Central memory CD8-positive, alpha-beta T cell (primary cell): ENCODE measurements at regions not wholly inside any gene's neighbourhood (a gene's known extent, or its start where the extent isn't known, plus 50 kb on each side); places are given as distances from the start of the nearest gene placed in this dataset.
"Not testable (repeated sequence)": the region's sequence is repeated elsewhere in the genome, so short reads cannot be mapped to it uniquely, and the experiment has no call there.

Source experiments
- ATAC-seq: fragments of 150-1000 bp; cut with Tn5 transposase; replicated peaks from 2 replicates; pipeline ENCODE4 v1.10.0; 2022; ENCODE audit warnings: mild to moderate bottlenecking, moderate FRiP score, moderate number of reproducible peaks; ENCODE audit not compliant: poor library complexity, severe bottlenecking; ENCODE audit errors: extremely low read depth
- DNase-seq, 2 donors: peaks; one replicate each; pipeline ENCODE4 v3.0.0; 2021; ENCODE audit warnings: low spot score in 2 of 2
- H3K27ac Mint-ChIP-seq: one replicate; pipeline ENCODE4 v1.8.0; 2022; ENCODE audit warnings: low read depth, mild to moderate bottlenecking, moderate library complexity, mixed read lengths
- H3K27me3 Mint-ChIP-seq: one replicate; pipeline ENCODE4 v1.8.0; 2022; ENCODE audit warnings: mixed read lengths
- H3K36me3 Mint-ChIP-seq: one replicate; pipeline ENCODE4 v1.8.0; 2022; ENCODE audit warnings: mild to moderate bottlenecking, moderate library complexity, mixed read lengths; ENCODE audit not compliant: insufficient read depth
- H3K4me1 Mint-ChIP-seq: one replicate; pipeline ENCODE4 v1.8.0; 2022; ENCODE audit warnings: mixed read lengths
- H3K4me3 Mint-ChIP-seq: one replicate; pipeline ENCODE4 v1.8.0; 2022; ENCODE audit warnings: mild to moderate bottlenecking, moderate library complexity, mixed read lengths
- H3K9me3 Mint-ChIP-seq: one replicate; pipeline ENCODE4 v1.8.0; 2022; ENCODE audit warnings: mixed read lengths

DNA sequence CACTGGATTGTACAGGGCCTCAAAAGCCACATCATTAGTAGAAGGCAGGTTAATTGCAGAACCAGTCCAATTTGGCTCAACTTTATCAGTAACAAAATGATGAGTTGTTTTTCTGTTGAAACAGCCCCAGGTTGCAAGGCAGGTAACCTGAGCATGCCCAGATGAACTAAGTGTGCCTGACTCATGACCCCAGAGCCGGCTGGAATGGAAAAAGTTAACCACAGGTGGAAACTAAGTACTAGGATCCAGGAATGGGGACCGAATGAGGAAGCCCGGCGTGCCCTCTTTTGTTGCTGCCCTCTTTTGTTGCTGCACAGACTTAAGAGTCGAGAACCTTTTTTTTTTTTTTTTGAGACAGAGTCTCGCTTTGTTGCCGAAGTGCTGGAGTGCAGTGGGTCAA is 79.5 kb upstream of the YWHAQ start:
- Mint-ChIP-seq H3K9me3 (no peaks in the 10 kb centered on the region), H3K27me3 (no peaks in the 10 kb centered on the region), H3K36me3 (peaks cover 5% of the 10 kb centered on the region), H3K4me1 (peaks cover 49% of the 10 kb centered on the region), H3K4me3 (no peak overlapping the region), H3K27ac (no peak overlapping the region)
- ATAC-seq (no peak), DNase-seq (no peak)

DNA sequence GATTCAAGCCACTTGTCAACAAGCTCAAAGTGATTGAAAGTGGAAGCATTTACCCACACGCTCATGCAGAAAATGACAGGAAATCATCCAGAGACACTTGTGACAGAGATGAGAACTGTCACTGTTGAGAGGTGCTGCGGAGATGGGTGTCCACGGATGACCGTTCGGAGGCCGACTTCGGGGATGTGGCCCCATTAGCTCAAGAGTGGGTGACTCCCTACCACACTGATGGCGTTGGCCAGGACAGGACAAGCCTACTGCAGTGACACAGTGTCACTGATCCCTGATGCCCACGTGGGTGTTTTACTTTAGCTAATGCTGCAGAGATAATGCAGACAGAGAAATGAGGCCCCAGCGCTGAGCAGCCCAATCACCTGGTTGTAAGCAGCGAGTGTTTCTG is 81.5 kb upstream of the YWHAQ start:
- Mint-ChIP-seq H3K27ac (peak overlapping the region; percentile 91), H3K4me1 (peaks cover 41% of the 10 kb centered on the region), H3K4me3 (peak overlapping the region; percentile 69), H3K36me3 (peaks cover 2% of the 10 kb centered on the region), H3K27me3 (no peaks in the 10 kb centered on the region), H3K9me3 (no peaks in the 10 kb centered on the region)
- DNase-seq (no peak), ATAC-seq (peak; percentile 63)

DNA sequence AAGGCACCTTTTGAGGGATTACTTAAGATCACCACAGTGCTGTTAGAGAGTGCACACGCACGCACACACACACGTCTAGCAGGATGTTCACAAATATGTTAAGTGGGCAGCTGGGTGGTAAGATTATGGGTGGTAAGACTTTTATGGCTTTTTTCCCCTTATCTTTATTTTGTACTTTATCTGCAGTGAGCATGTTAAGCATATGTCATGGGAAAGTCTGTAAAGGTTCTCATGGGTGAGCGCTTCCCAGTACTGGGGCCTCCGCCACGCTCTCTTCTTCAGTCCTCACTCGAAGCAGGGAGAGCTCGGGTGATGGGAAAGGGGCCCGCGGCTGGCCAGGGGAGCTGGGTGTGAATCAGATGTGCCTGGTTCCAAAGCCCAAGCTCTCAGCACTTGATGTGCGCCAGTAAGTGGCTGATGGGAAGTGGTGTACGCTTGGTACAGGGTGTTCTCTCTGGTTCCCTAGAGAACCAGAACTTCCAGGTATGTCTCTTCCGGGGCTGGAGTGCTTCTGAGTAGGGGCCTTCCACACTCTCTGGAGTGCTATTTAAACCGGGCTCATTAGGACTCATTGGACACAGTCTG is 83.9 kb upstream of the YWHAQ start:
- Mint-ChIP-seq H3K4me3 (no peak overlapping the region), H3K36me3 (peaks cover 2% of the 10 kb centered on the region), H3K27me3 (no peaks in the 10 kb centered on the region), H3K9me3 (no peaks in the 10 kb centered on the region), H3K4me1 (peaks cover 25% of the 10 kb centered on the region), H3K27ac (no peak overlapping the region)
- ATAC-seq (no peak), DNase-seq (no peak)

DNA sequence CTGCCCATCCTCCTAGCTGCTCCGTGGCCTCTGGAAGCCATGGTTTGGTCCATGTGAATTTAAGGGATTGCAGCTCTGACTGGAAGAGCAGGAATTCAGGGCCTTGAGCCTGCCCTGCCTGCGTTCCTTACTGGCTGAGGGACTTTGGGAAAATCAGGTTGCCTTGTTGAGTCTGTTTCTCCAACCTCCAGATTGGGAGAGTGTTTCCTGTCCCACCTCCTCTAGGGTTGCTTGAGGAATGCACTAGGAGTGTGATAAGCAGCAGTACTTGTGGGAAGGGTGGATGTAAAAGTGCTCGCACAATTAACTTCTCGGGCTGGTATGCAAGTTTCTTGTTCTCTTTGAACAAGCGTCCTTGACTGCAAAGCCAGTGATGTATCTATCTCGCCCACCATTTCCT is 84.4 kb upstream of the YWHAQ start:
- Mint-ChIP-seq H3K4me1 (peaks cover 22% of the 10 kb centered on the region), H3K27me3 (no peaks in the 10 kb centered on the region)

DNA sequence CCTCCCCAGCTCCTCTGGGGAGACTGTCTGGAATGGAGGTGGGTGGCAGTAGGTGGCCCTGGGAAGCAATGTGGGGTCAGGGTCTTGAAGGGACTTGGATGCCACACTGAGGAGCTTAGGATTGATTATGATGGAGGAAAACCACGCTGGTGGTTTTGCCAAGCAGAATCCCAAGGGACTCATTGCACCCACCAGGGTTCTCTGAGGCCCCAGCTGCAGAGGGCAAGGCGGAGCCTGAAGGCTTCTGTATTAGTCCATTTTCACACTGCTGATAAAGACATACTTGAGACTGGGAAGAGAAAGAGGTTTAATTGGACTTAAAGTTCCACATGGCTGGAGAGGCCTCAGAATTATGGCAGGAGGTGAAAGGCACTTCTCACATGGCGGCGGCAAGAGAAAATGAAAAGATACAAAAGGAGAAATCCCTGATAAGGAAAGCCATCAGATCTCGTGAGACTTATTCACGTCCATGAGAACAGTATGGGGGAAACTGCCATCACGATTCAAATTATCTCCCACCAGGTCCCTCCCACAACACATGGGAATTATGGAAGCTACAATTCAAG is 87.2 kb upstream of the YWHAQ start:
- no peak for ATAC-seq
- Mint-ChIP-seq H3K4me3 (no peak overlapping the region), H3K27ac (no peak overlapping the region), H3K27me3 (no peaks in the 10 kb centered on the region), H3K9me3 (no peaks in the 10 kb centered on the region), H3K36me3 (no peaks in the 10 kb centered on the region), H3K4me1 (peaks cover 12% of the 10 kb centered on the region)
- DNase-seq, result no peak

More for the DNA sequence above, 84.4 kb upstream of the YWHAQ start:
- H3K27ac Mint-ChIP-seq, result no peak overlapping the region
- no peak overlapping the region for H3K4me3 Mint-ChIP-seq
- no peak for ATAC-seq
- no peak for DNase-seq
- peaks cover 2% of the 10 kb centered on the region for H3K36me3 Mint-ChIP-seq
- H3K9me3 Mint-ChIP-seq, result no peaks in the 10 kb centered on the region

DNA sequence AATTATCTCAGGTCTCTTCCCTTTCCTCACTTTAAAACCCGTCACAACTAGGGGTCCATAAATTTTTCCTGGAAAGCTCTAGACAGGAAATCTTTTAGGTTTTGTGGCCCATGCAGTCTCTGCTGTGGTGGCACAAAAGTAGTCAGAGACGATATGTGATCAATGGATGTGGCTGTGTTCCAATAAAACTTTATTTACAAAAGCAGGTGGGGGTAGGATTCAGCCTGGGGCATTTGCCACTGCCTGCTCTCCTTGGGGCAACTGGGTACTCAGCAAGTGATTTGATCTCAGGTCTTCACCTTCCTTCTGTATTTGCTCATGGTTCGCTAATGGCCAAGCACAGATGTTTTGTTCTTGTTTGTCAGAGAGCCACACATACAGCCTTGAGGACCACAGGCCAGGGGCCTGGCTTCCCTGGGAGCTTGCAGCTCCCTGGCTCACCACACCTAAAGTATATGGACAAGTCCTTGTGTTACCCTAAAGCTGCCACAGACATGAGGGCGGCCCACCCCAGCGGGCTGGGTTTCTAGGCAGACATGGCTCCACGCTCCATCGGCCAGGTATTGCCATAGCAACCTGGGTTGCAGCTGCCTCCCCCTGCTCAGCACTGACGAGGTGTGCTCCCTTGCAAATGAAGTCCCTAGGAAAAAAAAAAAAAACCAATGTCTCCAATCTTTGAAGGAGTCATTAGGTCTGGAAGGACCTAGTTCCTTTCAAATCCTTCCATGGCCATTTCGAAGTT is 89.7 kb upstream of the YWHAQ start:
- no peak overlapping the region for H3K4me3 Mint-ChIP-seq
- H3K9me3 Mint-ChIP-seq, result no peaks in the 10 kb centered on the region
- DNase-seq (no peak), ATAC-seq (no peak)
- H3K27ac Mint-ChIP-seq, result no peak overlapping the region
- peaks cover 12% of the 10 kb centered on the region for H3K4me1 Mint-ChIP-seq
- no peaks in the 10 kb centered on the region for H3K27me3 Mint-ChIP-seq
- H3K36me3 Mint-ChIP-seq, result no peaks in the 10 kb centered on the region

DNA sequence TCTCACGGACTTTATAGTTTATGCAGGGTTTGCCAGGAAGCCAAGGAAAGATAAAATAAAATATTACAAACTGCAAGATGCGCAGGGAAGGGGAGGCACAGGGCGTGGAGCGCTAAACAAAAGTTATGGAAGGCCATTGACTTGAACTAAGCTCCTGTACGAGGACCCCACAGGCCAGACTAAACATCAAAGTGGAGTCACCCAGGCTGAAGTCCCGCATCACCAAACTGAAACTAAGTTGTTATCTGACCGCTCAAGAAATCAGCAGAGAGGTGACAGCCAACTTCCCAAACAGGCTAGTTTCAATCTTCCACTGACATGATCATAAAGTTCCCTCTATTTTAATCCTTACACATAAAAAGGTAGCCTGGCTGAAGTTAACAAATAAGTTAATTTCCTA is 90.5 kb upstream of the YWHAQ start:
- DNase-seq (no peak), ATAC-seq (no peak)
- H3K4me3 Mint-ChIP-seq, result no peak overlapping the region
- no peak overlapping the region for H3K27ac Mint-ChIP-seq
- peaks cover 10% of the 10 kb centered on the region for H3K4me1 Mint-ChIP-seq
- no peaks in the 10 kb centered on the region for H3K9me3 Mint-ChIP-seq
- H3K36me3 Mint-ChIP-seq, result no peaks in the 10 kb centered on the region
- H3K27me3 Mint-ChIP-seq, result no peaks in the 10 kb centered on the region

DNA sequence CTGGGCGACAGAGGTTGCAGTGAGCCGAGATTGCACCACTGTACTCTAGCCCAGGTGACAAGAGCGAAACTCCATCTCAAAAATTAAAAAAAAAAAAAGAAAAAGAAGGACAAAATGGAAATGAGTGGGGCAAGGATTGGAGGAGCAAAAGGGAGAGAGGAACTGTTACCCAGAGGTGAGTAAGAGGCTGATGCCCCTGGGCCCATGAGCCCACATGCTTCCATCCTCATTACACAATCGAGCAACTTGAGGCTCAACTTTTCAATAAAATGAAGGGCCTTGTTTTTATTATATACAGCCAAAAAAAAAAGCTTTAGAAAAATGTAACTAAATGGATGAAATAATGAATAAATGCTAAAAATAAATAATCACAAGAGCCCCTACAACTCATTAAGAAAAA is 91.7 kb upstream of the YWHAQ start:
- no peaks in the 10 kb centered on the region for H3K9me3 Mint-ChIP-seq
- no peak for DNase-seq
- H3K27ac Mint-ChIP-seq, result no peak overlapping the region
- H3K4me1 Mint-ChIP-seq, result peaks cover 6% of the 10 kb centered on the region
- ATAC-seq, result no peak
- no peaks in the 10 kb centered on the region for H3K27me3 Mint-ChIP-seq
- H3K36me3 Mint-ChIP-seq, result no peaks in the 10 kb centered on the region
- H3K4me3 Mint-ChIP-seq, result no peak overlapping the region

DNA sequence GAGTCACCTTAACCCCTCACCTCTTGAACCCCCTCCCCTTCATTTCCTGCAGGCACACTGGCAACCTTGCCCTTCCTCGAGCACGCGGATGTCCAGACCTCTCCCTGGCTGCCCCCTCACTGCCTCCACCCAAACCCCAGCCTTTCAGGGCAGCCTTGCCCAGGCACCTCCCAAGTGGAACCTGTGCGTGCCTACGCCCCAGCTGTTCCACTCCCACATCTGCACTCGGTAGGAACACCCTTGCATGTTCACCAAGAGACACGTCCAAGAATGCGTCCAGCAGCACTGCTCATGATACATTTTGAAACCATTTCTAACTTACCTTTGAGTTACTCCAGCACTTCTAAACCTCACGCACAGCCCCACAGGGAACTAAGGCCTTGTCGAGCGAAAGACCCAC is 93.8 kb upstream of the YWHAQ start:
- Mint-ChIP-seq H3K4me1 (peaks cover 6% of the 10 kb centered on the region), H3K27ac (peak overlapping the region; percentile 68), H3K4me3 (no peak overlapping the region), H3K36me3 (no peaks in the 10 kb centered on the region), H3K9me3 (no peaks in the 10 kb centered on the region), H3K27me3 (no peaks in the 10 kb centered on the region)
- ATAC-seq, result no peak
- no peak for DNase-seq

DNA sequence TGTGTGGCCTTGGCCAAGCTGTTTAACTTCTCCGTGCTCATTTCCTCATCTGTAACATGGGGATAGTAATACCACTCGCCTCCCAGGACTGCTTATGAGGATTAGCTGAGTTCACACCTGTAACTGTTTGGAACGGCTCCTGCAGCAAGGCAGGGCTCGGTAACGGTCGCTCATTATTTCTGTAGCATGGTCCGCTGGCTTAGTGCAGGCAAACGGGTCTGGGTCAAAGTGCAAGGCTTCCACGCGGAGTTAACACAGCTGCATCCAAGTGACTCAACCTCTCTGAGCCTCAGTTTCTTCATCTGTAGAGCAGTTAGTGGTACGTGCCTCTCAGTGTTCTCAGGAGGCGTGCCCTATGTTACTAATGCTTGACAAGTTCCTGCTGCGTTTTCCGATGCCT is 94.3 kb upstream of the YWHAQ start:
- no peaks in the 10 kb centered on the region for H3K36me3 Mint-ChIP-seq
- H3K27ac Mint-ChIP-seq, result peak overlapping the region; percentile 68

DNA sequence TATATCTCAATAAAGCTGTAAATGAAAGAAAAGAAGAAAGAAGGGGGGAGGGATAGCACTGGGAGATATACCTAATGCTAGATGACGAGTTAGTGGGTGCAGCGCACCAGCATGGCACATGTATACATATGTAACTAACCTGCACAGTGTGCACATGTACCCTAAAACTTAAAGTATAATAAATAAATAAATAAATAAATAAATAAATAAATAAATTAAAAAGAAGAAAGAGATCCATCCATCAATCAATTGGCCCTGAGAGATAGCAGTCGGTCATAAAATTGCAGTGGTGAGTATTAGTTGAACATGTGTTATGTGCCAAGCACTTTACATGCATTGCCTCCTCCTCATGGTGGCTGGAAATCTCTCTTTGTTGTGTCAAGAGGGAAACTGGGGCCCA is 95.2 kb upstream of the YWHAQ start:
- H3K36me3 Mint-ChIP-seq, DNase-seq, H3K4me3 Mint-ChIP-seq, ATAC-seq, H3K9me3 Mint-ChIP-seq, H3K4me1 Mint-ChIP-seq, H3K27ac Mint-ChIP-seq, H3K27me3 Mint-ChIP-seq: not testable (repeated sequence)

More for the DNA sequence above, 94.3 kb upstream of the YWHAQ start:
- no peak for ATAC-seq
- Mint-ChIP-seq H3K9me3 (no peaks in the 10 kb centered on the region), H3K27me3 (no peaks in the 10 kb centered on the region), H3K4me3 (no peak overlapping the region), H3K4me1 (peaks cover 6% of the 10 kb centered on the region)
- no peak for DNase-seq

DNA sequence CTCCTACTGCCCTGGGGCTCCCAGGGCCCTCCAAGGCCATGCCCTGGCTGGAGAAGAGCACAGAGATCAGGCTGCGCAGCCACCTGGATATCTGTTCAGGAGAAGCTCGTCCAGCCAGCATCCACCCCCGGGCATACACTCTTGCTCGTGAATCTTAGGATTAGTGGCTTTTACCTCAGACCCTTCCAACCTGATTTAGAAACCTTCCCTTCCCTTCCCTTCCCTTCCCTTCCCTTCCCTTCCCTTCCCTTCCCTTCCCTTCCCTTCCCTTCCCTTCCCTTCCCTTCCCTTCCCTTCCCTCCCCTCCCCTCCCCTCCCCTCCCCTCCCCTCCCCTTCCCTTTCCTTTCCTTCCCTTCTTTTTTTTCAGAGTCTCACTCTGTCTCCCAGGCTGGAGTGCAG is 99.7 kb upstream of the YWHAQ start:
- H3K4me1 Mint-ChIP-seq, result peaks cover 14% of the 10 kb centered on the region

DNA sequence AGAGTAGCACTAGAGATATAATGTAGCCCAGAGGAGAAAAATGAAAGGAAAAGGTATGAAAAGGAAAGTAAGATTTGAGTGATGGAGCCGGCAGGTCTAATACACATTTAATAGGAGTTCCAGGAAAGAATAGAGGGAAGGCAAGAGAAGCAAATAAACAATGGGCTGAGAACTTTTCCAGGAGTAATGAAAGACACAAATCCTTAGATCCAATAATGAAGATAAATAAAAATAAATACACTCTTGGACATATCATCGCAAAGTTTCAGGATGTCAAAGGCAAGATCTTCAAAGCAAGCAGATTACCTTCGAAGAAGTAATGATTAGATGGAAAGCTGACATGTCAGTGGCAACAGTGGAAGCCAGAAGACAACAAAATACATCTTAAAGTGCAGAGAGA is 102.0 kb upstream of the YWHAQ start:
- Mint-ChIP-seq H3K4me3 (no peak overlapping the region), H3K27me3 (no peaks in the 10 kb centered on the region), H3K36me3 (peaks cover 2% of the 10 kb centered on the region), H3K9me3 (no peaks in the 10 kb centered on the region), H3K4me1 (peaks cover 35% of the 10 kb centered on the region), H3K27ac (no peak overlapping the region)
- DNase-seq (no peak), ATAC-seq (no peak)

More for the DNA sequence above, 99.7 kb upstream of the YWHAQ start:
- H3K4me3 Mint-ChIP-seq, H3K36me3 Mint-ChIP-seq, DNase-seq, ATAC-seq, H3K27me3 Mint-ChIP-seq, H3K9me3 Mint-ChIP-seq: not testable (repeated sequence)
- H3K27ac Mint-ChIP-seq, result peak overlapping the region; percentile 35
